ENCODE measurements at regions not wholly inside any gene's neighbourhood (a gene's known extent, or its start where the extent isn't known, plus 50 kb on each side); places are given as distances from the start of the nearest gene placed in this dataset.

DNA sequence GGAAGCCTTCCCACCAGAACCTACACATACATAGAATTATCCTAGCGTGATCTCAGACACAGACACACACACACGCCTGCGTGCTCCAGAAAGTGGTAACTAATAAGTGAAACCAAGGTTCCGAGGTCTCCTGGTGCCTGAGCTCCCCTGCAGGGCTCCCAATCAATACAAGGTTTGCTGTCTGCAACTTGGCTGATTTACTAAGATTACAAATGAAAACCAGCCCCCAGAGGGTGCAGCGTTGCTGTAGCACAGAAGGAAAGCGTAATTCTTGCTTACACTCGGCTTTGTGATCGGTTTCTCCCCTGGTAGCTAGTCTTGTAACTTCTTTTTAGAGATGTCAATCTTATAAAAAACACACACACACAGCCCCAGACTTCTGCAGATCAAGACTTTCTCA lies 334.1 kb upstream of the XYLT1 start:
- no peak for DNase-seq (ENCODE audit: low read depth, low spot score)

DNA sequence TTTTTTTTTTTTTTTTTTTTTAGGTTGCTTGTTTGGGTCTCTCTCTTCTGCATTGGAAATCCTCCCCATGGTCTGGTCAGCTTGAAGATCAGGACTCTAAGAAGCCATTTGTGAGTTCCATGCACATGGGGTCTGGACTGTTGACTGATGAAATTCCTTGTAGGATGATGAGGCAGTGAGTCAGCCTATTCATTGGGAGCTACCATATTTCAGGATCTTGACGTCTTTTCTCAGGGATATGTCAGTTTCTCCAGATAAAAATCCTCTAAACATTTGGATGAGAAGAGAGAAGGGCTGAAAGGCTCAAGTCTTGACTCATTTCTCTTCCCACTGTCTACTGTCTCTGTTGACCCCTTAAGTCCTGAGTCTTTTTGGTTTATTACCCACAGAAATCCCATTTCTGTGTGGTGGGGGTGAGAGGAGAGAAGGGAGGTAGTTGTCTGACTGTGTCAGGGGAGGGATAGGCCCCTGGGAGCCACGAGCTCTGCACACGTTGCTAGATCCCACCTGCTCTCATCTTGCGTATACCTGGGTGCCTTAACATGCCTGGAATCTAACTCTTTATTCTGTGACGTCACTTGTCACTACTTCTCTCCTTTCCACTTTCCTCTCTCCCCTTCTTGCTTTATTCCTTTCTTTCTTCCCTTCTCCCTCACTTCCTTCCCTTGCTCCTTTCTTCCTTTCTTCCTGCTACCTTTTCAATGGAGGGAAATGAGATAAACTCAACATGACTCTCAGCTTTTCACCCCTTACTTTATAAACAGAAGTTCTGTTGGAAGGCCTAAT lies 333.1 kb upstream of the XYLT1 start:
- DNase-seq (ENCODE audit: low read depth, low spot score): no peak

DNA sequence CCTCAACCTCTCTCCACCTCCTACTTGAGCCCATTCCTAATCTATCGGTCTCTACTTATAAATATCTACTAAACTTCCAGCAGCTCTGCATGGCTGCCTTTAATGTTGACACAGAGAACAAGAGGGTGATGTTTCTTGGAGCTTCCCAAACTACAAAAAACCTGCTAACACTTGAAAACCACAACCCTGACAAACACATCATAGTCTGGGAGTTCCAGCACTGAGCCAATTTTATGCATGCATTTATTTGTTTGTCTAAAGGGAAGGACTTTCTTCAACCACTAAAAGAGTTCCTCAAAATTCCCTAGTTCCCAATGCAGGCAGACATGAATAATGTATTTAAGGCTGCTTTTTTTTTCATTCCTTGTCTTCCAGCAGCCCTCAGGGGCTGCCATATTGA lies 331.8 kb upstream of the XYLT1 start:
- DNase-seq (ENCODE audit: low read depth, low spot score): no peak

DNA sequence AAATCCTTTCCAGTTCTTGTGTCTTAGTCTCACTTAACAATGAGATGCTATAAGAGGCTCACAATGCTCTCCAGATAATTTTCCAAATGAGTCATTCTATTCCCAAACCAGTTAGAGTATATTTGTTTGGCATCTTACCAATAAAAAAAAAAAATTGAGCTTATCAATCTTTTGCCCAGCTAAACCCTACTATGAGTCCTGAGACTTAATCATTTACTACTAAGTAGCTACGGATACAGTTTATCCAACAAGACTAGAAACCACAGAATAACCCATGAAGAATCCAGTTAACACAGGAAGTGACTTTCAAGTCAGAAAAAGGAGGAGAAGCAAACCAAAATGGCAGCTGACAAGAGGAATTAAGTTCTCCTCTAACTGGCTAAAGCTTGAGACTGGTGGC lies 330.3 kb upstream of the XYLT1 start:
- DNase-seq (ENCODE audit: low read depth, low spot score): no peak

DNA sequence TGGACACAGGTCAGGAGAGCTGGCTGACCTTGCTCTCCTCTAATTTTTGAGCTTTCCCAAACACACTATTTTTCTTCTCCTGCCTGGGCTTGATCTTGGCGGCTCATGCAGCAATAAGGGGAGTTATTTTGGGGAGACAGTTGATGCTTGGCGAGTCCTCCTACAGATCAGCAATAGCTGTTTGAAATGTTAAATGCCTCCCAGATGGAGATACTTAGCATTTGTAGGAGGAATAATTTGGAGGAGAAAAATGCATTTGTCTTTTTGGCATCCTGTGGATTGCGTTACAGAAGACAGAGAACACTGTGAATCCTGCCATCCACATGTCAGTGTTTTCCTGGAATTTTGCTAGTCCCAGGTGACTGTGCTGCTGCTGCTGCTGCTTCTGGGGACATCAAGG lies 328.0 kb upstream of the XYLT1 start:
- DNase-seq (ENCODE audit: low read depth, low spot score): no peak

DNA sequence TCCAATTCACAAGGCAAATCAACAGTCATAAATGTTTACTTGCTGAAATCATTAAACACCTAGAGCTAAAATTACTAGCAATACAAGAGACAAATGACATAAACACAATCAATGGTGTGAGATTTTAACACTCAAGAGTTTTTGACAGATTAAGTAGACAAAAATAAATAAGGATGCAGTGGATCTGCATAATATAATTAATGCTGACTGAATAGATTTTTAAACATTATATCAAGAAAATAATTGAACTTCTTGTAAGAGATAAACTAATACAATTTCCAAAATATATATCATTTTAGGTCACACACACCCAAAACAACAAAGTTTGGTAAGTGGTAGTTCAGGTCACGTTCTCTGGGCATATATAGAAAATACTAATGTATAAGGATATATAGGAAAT lies 322.6 kb upstream of the XYLT1 start:
- DNase-seq (ENCODE audit: low read depth, low spot score): no peak

DNA sequence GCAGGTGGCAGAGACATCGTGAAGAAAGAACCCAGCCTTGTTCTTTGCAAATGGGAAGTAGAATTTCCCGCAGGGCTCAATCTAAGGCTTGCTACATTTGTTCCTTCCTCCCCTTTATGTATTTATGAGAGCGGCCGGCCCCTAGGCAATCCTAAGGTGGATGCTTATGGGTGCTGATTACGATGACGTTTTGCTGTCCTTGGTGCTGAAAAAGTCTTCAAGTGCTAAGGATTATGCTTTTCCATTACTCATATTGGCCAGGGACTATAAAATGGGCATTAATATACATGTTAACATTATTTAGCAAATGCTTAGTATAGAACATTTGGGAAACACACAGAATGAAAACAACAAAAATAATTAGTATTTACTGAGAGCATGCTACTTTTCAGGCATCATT lies 313.3 kb upstream of the XYLT1 start:
- no peak for DNase-seq (ENCODE audit: low read depth, low spot score)

DNA sequence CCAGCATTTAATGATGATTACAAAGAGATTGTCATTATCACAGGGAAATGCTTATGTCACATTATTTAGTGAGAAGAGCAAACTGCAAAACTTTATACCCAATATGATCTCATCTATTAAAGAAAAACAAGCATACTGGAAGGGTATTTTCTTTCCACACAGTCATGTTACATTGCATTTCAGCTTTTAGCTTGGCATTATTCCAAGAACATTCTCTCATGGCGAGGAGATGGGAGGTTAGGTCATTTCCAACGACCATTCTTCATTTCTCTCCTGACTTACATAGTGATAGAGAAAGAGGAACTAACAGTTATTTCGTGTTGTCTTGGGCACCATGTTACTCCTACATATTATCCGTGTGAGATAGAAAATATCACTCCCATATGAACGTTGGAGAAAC lies 309.4 kb upstream of the XYLT1 start:
- DNase-seq (ENCODE audit: low read depth, low spot score): no peak

DNA sequence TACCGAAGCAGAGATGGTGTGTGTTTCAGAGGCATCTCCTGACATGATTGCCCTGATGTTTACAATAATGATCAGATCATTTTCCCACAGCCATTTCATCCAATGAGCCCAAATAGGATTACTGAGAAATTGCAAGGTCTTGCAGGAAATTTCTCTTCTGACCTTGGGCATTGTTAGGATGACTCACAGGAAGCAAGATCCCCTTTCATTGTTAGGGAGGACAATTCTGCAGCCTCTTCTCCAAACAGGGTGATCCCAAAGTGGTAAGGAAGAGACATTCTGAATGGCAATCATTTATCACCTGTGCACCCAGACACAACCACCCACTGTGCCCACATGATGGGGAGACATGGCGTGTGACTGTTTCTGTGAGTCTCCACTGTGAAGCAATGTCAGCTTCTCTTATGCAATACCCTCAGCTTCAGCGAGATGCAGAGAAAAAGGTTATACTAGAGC lies 306.7 kb upstream of the XYLT1 start:
- no peak for DNase-seq (ENCODE audit: low read depth, low spot score)

DNA sequence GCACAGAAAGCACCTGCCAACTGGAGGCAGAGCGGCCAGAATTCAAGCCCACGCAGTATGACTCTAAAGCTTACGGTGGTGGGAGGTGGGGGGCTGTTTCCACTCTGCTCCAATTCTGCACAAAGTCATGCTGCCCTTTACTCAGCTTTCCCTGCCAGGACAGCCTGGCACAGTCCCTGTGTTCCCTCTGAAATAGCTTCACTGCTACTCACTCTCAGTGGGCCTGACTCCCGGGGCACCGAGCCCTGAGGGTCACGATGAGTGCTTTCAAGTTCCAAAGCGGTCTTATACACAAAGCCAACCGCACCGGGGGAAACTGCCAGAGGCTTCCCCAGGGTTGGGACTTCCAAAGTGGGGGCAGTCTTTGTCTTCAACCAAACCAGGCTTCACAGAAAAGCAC lies 306.1 kb upstream of the XYLT1 start:
- DNase-seq (ENCODE audit: low read depth, low spot score): no peak

DNA sequence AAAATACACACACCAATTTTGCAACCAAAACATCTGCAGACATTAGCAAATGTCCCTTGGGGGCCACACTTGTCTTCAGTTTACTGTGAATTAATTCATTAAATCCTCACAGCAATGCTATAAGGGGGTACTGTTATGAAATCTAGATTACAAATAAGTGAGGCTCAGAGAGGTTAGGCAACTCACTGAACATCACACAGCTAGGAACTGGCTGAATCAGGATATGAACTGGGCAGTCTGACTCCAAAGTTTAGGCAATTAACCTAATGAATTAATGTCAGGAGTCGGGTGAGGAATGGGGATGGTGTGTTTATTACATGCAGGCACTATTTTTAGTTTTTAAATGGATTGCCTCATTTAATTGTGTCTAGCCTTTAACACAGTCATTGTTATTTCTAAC lies 305.7 kb upstream of the XYLT1 start:
- no peak for DNase-seq (ENCODE audit: low read depth, low spot score)

DNA sequence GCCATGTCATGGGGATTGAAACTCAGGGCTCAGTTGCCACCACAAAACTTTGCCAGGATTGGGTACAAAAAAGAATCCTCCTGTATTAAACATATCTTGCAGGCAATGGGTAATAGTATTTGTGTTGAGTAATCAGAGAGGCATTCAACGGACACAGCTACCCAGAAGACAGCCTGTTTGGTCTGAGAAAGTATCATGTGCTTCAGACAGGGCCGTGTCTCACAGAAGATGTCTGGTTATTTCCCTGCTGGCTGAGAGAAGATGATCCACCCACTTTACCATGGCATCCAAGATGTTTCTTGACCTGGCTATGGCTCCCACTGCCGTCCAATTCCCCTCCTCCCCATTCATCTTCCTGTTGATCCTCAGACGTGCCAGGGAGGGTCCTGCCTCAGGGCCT lies 304.3 kb upstream of the XYLT1 start:
- no peak for DNase-seq (ENCODE audit: low read depth, low spot score)

DNA sequence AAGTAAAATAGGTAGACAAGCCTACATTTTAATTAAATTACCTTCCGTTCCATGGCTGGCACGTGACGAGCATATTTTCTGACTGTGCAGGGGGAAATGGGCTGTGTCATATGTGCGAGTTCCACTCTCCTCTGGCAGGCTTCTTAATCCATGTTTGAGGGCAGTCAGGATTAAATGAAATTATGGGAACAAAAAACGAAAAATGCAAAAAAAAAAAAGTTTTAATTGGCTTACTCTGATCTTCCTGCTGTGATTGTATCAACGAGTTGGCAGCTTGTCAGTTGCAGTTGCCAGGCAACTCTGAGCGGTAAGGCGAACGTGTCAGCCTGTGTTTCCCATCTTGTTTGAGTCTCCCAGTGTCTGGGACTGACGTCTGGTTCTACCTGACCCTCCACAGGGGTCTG lies 302.9 kb upstream of the XYLT1 start:
- DNase-seq (ENCODE audit: low read depth, low spot score): no peak

DNA sequence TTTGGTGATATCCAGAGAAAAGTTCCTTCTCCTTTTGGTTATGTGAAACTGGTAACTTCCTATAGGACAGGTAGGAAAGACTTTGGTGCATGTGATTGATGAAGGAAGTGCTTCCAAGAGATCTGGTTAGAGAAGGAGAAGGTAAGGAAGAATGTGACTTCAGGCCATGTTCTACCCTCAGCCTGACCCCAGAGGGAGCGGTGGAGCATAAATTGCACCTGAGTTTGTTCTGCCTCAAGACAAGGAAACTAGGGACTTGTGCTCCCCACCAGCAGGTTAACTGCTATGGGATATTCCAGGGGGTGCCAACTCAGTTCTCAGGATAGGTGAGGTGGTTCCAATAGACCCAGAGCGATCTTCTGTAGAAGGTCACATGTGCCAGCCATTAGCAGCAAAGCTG lies 299.3 kb upstream of the XYLT1 start:
- no peak for DNase-seq (ENCODE audit: low read depth, low spot score)

DNA sequence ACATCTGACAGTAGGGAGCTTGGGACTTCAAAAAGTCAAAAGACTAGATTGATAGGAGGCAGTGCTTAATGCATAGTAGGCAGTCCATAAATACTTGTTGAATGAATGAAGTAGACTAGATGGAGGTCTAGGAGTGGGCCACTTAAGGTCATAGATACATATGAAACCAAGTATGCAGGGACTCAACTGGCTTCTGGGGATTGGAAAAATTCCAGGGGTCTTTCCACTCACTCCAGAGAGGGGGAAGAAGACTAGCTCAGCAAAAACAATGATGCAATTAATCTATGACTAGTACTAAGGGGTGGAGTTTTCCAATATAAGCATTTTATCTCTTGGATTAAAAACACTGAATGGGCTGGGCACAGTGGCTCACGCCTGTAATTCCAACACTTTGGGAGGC lies 298.3 kb upstream of the XYLT1 start:
- DNase-seq (ENCODE audit: low read depth, low spot score): no peak

DNA sequence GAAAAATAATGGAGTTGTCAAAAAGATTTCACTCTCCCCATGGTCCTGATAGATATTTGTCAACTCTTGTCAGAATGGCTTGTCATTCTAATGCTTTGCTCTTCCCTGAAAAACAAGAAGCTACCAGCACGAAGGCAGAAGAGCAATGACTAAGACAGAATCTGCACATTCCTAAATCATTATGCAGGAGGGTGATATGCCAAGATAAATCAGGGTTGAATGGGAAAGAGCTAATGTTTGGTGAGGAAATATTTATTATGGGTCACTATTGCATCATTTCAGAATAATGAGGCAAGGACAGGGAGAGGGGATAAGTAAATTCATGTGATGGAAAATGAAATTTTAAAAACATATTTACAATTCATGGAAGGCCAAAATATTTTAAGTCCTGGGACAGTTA lies 297.5 kb upstream of the XYLT1 start:
- no peak for DNase-seq (ENCODE audit: low read depth, low spot score)

DNA sequence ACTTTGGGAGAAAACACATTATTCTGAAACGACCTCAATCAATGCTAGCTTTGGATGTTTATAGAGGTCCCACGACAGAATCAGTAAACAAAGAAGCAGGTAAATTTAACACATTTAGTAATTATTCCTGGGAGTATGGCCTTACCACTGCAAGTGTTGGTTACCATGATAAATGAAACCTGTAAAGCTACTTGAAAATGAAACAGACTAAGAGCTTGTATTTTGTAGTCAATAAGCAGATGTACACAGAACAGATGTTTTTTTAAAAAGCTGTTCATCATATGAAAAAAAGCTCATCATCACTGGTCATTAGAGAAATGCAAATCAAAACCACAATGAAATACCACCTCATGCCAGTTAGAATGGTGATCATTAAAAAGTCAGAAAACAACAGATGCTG lies 295.3 kb upstream of the XYLT1 start:
- no peak for DNase-seq (ENCODE audit: low read depth, low spot score)

DNA sequence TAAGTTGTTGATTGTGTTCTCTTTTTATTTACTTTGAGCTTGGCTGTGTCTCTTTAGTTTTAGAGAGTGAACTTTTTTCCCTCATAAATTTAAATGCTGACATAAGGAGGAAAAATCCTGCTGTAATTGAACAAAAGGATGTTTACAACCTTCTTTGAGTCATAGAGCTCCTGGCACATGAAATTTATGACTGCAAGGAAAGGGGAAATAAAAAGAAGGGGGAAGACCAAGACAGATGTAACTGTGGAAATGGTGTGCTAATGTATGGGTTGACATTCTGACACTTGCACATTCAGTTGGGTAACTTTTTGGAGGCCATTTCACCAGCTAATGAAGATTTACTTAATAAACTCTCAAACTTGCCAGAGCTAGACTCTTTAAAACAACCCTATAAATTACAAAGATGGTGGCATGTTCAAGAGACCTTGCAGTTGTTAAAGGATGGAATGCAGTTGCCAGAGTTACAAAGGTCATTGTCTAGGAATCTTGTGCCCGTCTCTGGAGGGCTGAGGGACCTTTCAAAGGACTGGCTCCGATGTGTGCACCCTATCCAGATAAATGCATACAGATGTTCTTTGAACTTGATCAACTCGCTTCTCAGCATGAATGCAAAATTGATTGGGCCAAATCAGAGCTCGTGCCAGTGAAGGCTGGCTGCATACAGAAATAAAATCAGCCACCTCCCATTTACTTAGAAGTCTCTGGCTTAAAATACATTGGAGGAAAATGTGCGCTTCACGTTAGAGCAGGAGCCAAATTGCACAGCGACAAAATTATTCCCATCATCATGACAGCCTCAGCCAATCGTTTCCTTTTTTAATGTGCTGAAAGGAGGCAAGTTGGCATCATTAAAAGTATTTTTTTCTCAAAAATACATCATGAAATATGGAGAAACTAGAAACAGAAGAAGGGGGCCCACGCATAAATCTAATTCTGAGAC lies 289.0 kb upstream of the XYLT1 start:
- DNase-seq (ENCODE audit: low read depth, low spot score): no peak

DNA sequence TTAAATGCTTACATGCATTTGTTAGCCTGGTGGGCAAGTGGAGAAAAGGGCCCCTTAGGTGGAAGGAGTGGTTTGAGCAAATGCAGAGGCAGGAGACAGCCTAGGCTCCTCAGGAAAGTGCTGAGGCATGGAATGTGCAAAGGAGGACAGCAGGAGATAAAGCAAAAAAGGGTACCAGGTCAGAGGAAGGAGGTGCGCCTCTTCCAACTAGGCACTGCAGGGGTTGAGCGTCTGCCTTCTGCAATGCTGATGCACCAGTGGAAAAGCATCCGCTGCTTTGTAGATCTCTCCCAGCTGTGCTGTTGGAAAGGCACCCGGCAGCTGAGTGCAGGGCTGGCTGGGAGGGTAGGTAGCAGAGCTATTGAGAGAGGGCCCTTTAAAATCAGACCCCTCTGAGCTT lies 287.0 kb upstream of the XYLT1 start:
- no peak for DNase-seq (ENCODE audit: low read depth, low spot score)

DNA sequence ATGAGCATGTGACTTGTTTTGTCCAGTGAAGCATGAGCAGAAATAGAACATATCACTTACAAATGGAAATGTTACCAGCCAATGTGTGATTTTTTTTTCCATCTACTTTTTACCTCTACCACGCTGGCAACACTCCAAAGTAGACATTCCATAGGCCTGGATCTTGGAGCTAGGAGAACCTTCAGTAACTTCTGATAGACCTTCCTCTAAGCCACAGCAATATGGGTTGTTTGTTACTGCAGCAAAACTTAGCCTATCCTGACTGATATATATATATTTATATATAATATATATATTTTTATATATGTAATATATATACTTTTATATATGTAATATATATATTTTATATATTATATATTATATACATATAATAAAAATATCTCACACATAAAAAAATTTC lies 284.4 kb upstream of the XYLT1 start:
- no peak for DNase-seq (ENCODE audit: low read depth, low spot score)

DNA sequence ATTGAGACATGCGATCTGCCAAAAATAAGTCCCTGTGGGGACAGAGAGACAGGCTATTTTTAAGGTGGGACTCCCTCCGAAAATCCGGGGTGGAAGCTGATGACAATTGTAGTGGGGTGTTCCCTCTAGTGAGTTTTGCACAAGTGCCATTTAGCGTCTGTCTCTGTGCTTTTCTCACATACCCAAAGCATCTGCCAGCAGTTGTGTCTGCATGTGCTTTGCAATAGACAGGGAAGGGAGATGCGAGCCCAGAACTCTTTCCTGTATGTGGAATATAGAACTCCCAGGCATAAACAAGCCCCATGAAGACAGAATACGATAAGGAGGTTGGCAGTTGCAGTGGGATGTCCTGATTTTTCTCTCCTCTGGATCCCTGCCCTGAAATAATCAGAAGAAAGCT lies 282.7 kb upstream of the XYLT1 start:
- DNase-seq (ENCODE audit: low read depth, low spot score): no peak

DNA sequence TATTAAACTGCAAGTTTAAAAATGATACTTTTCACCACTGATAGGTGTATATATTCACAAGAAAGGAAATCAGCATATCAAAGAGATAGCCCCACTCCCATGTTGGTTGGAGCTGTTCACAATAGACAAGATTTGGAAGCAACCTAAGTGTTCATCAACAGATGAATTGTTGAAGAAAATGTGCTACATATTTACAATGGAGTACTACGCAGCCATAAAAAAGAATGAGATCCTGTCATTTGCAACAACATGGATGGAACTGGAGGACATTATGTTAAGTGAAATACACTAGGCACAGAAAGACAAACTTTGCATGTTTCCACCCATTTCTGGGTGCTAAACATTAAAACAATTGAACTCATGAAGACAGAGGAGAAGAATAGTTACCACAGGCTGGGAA lies 278.9 kb upstream of the XYLT1 start:
- no peak for DNase-seq (ENCODE audit: low read depth, low spot score)
